GM06990 (cell line): ENCODE measurements at regions not wholly inside any gene's neighbourhood (a gene's known extent, or its start where the extent isn't known, plus 50 kb on each side); places are given as distances from the start of the nearest gene placed in this dataset.

Source experiments
- DNase-seq: peaks from one replicate; pipeline ENCODE4 v3.0.0-alpha.2; 2011; ENCODE audit not compliant: insufficient read length; ENCODE audit errors: extremely low read depth
- H3K27me3 ChIP-seq: replicated peaks from 2 replicates; pipeline ENCODE4 v1.6.0; 2011; ENCODE audit warnings: low read length; ENCODE audit not compliant: control insufficient read depth, insufficient read depth
- H3K36me3 ChIP-seq: 2 replicates; pipeline ENCODE4 v1.5.1; 2011; ENCODE audit warnings: low read length; ENCODE audit not compliant: control insufficient read depth, insufficient read depth
- H3K4me3 ChIP-seq: replicated peaks from 2 replicates; pipeline ENCODE4 v1.5.1; 2011; ENCODE audit warnings: low read depth, mild to moderate bottlenecking, control low read depth, low read length
- TF ChIP-seq, protein P1 (sequence below): IDR thresholded peaks from 2 replicates; pipeline ENCODE4 v1.5.1; 2011; ENCODE audit warnings: low read length, control low read depth, mild to moderate bottlenecking, inconsistent platforms; ENCODE audit not compliant: insufficient read depth, poor library complexity, severe bottlenecking

DNA sequence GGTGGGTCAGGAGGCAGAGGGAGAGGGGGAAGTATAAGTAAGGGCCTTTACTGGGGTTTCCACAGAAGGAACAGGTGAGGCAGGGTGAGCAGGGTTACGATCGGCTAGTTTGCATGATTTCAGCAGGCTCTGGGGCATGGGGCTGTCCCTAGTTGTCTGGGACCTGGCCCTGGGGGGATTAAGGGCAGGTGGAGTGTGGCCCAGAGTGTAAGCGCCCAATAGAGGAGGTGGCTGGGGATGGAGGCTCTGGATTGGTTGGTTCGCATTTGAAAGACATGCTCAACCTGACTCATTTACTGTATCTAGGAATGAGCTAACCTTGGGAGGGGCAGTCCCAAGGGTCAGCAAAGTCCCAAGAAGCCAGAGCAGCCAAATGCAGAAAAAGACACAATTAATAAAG, 230.3 kb downstream of the MAP2K4 start:
- TF ChIP-seq, protein P1, sequence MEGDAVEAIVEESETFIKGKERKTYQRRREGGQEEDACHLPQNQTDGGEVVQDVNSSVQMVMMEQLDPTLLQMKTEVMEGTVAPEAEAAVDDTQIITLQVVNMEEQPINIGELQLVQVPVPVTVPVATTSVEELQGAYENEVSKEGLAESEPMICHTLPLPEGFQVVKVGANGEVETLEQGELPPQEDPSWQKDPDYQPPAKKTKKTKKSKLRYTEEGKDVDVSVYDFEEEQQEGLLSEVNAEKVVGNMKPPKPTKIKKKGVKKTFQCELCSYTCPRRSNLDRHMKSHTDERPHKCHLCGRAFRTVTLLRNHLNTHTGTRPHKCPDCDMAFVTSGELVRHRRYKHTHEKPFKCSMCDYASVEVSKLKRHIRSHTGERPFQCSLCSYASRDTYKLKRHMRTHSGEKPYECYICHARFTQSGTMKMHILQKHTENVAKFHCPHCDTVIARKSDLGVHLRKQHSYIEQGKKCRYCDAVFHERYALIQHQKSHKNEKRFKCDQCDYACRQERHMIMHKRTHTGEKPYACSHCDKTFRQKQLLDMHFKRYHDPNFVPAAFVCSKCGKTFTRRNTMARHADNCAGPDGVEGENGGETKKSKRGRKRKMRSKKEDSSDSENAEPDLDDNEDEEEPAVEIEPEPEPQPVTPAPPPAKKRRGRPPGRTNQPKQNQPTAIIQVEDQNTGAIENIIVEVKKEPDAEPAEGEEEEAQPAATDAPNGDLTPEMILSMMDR, result no peak
- H3K36me3 ChIP-seq, result no peaks in the 10 kb centered on the region
- no peak overlapping the region for H3K4me3 ChIP-seq
- no peak for DNase-seq
- no peaks in the 10 kb centered on the region for H3K27me3 ChIP-seq

GRCh38 chr17:12252462-12252861, 231.8 kb downstream of the MAP2K4 start:
- Histone ChIP-seq H3K4me3 (no peak overlapping the region), H3K36me3 (no peaks in the 10 kb centered on the region), H3K27me3 (no peaks in the 10 kb centered on the region)
- DNase-seq, result no peak
- TF ChIP-seq, protein P1, result no peak

- no peak for DNase-seq
- H3K4me3 ChIP-seq, result no peak overlapping the region
- no peaks in the 10 kb centered on the region for H3K36me3 ChIP-seq
- no peaks in the 10 kb centered on the region for H3K27me3 ChIP-seq
- TF ChIP-seq, protein P1, result no peak
Measured at GRCh38 chr17:12254460-12254859, 233.8 kb downstream of the MAP2K4 start.

- DNase-seq, result peak; percentile 12
- H3K4me3 ChIP-seq, result no peak overlapping the region
- no peaks in the 10 kb centered on the region for H3K36me3 ChIP-seq
- H3K27me3 ChIP-seq, result no peaks in the 10 kb centered on the region
- TF ChIP-seq, protein P1, result peak; percentile 75
Measured at GRCh38 chr17:12256380-12256995, 235.8 kb downstream of the MAP2K4 start.

DNA sequence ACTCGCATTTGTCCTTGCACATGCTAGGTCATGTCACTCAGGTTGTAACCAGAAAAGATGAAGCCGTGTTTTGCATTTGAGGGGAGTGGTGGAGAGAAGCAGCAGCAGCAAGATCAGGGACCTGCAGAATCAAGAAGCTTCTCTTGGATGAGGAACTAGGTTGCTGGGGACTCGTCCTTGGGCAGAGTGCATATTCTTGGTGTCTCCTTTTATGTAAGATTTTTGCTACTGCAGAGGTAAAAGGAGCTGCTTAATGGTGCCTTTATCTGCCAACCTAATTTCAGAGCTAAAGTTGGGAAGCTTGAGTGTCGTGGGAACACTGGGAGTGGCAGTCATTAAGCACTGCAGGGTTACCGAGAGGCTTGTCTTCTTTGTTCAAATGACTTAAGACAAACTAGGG, 236.5 kb downstream of the MAP2K4 start:
- DNase-seq, result no peak
- Histone ChIP-seq H3K27me3 (no peaks in the 10 kb centered on the region), H3K4me3 (no peak overlapping the region), H3K36me3 (no peaks in the 10 kb centered on the region)
- TF ChIP-seq, protein P1, result no peak

GRCh38 chr17:12261354-12261753, 240.7 kb downstream of the MAP2K4 start:
- Histone ChIP-seq H3K4me3 (no peak overlapping the region), H3K27me3 (no peaks in the 10 kb centered on the region), H3K36me3 (no peaks in the 10 kb centered on the region)
- TF ChIP-seq, protein P1, result no peak
- no peak for DNase-seq
